ENCODE measurements at regions not wholly inside any gene's neighbourhood (a gene's known extent, or its start where the extent isn't known, plus 50 kb on each side); places are given as distances from the start of the nearest gene placed in this dataset.

- TF ChIP-seq CTCF (IDR thresholded peaks at IDR 0.05; ENCODE audit: poor library complexity) (no peak), EZH2 (IDR thresholded peaks at IDR 0.05; ENCODE audit: borderline replicate concordance) (no peak), EZH2phosphoT487 (IDR thresholded peaks at IDR 0.05; ENCODE audit: low read depth, severe bottlenecking, unreplicated experiment) (no peak)
Measured at GRCh38 chr2:207399301-207399700, 130.5 kb upstream of the CREB1 start.
